Activated naive CD4-positive, alpha-beta T cell treated with anti-CD3 and anti-CD28 coated beads for 36 hours (primary cell): ENCODE measurements at regions not wholly inside any gene's neighbourhood (a gene's known extent, or its start where the extent isn't known, plus 50 kb on each side); places are given as distances from the start of the nearest gene placed in this dataset.

ENCODE experiments used
- CTCF ChIA-PET: fragments of 350-600 bp; sonication (Branson Sonifier 250); formaldehyde crosslinking; loops from one replicate; lab custom pipeline; 2021; ENCODE audit warnings: antibody characterized with exemption; lab: Charles Lee
- DNase-seq: peaks from one replicate; pipeline ENCODE4 v3.0.0-alpha.2; 2020
- H3K27ac Mint-ChIP-seq: one replicate; pipeline ENCODE4 v1.8.0; 2021; ENCODE audit warnings: mild to moderate bottlenecking, mixed read lengths
- H3K27me3 Mint-ChIP-seq: one replicate; pipeline ENCODE4 v1.8.0; 2021; ENCODE audit warnings: low read depth, mixed read lengths
- H3K36me3 Mint-ChIP-seq: one replicate; pipeline ENCODE4 v1.8.0; 2021; ENCODE audit warnings: low read depth, mixed read lengths
- H3K4me1 Mint-ChIP-seq: one replicate; pipeline ENCODE4 v1.8.0; 2021; ENCODE audit warnings: low read depth, mixed read lengths
- H3K4me3 Mint-ChIP-seq: one replicate; pipeline ENCODE4 v1.8.0; 2021; ENCODE audit warnings: mild to moderate bottlenecking, moderate library complexity, mixed read lengths
- H3K9me3 Mint-ChIP-seq: one replicate; pipeline ENCODE4 v1.8.0; 2021; ENCODE audit warnings: mixed read lengths
- intact Hi-C: fragments of 100-400 bp; cut with micrococcal nuclease; formaldehyde crosslinking; loops from one replicate; pipeline ENCODE4 v1.15.1; 2023

GRCh38 chr14:65794674-65795279 is 382.2 kb downstream of the FUT8 start:
- no peak overlapping the region for H3K27ac Mint-ChIP-seq
- no peaks in the 10 kb centered on the region for H3K9me3 Mint-ChIP-seq
- no peaks in the 10 kb centered on the region for H3K27me3 Mint-ChIP-seq
- no peak overlapping the region for H3K4me3 Mint-ChIP-seq
- CTCF ChIA-PET: no interaction called here
- H3K36me3 Mint-ChIP-seq: no peaks in the 10 kb centered on the region
- intact Hi-C loops: no loop called here
- H3K4me1 Mint-ChIP-seq: no peaks in the 10 kb centered on the region
- no peak for DNase-seq

- Mint-ChIP-seq H3K4me3 (no peak overlapping the region), H3K9me3 (no peaks in the 10 kb centered on the region), H3K4me1 (no peaks in the 10 kb centered on the region), H3K27ac (no peak overlapping the region), H3K27me3 (no peaks in the 10 kb centered on the region), H3K36me3 (no peaks in the 10 kb centered on the region)
- intact Hi-C loops: no loop called here
- DNase-seq: no peak
- CTCF ChIA-PET: no interaction called here
These were observed 385.7 kb downstream of the FUT8 start for GRCh38 chr14:65798216-65798615.

- H3K27me3 Mint-ChIP-seq: no peaks in the 10 kb centered on the region
- DNase-seq: no peak
- intact Hi-C loops: no loop called here
- H3K9me3 Mint-ChIP-seq: no peaks in the 10 kb centered on the region
- peaks cover 4% of the 10 kb centered on the region for H3K4me1 Mint-ChIP-seq
- H3K27ac Mint-ChIP-seq: no peak overlapping the region
- H3K4me3 Mint-ChIP-seq: no peak overlapping the region
- CTCF ChIA-PET: no interaction called here
- no peaks in the 10 kb centered on the region for H3K36me3 Mint-ChIP-seq
These were observed 388.2 kb downstream of the FUT8 start for GRCh38 chr14:65800694-65801093.

- no peak for DNase-seq
- Mint-ChIP-seq H3K27me3 (no peaks in the 10 kb centered on the region), H3K27ac (no peak overlapping the region), H3K36me3 (no peaks in the 10 kb centered on the region), H3K9me3 (no peaks in the 10 kb centered on the region), H3K4me3 (no peak overlapping the region), H3K4me1 (peaks cover 4% of the 10 kb centered on the region)
- CTCF ChIA-PET: no interaction called here
- intact Hi-C loops: no loop called here
These were observed 389.7 kb downstream of the FUT8 start for GRCh38 chr14:65802196-65802595.

- no peak overlapping the region for H3K4me3 Mint-ChIP-seq
- H3K27ac Mint-ChIP-seq: no peak overlapping the region
- no peaks in the 10 kb centered on the region for H3K27me3 Mint-ChIP-seq
- DNase-seq: no peak
- CTCF ChIA-PET: interaction anchor here (1.2 kb wide), 1 partner anchor 389 kb away, joined by 4 read pairs; no protein-coding TSS in a partner anchor
- intact Hi-C loops: no loop called here
- H3K4me1 Mint-ChIP-seq: peaks cover 4% of the 10 kb centered on the region
- no peaks in the 10 kb centered on the region for H3K9me3 Mint-ChIP-seq
- no peaks in the 10 kb centered on the region for H3K36me3 Mint-ChIP-seq
These were observed 391.4 kb downstream of the FUT8 start for GRCh38 chr14:65803885-65804284.

- CTCF ChIA-PET: interaction anchor here (1.0 to 1.2 kb wide), 2 partner anchors 20 to 389 kb away, joined by 4 to 5 read pairs; no protein-coding TSS in a partner anchor
- intact Hi-C loops: loop anchor here (1.0 kb wide), 2 partner anchors 43 to 99 kb away; no protein-coding TSS in a partner anchor
- H3K4me1 Mint-ChIP-seq: peaks cover 4% of the 10 kb centered on the region
- no peaks in the 10 kb centered on the region for H3K9me3 Mint-ChIP-seq
- no peak for DNase-seq
- no peaks in the 10 kb centered on the region for H3K36me3 Mint-ChIP-seq
- H3K27ac Mint-ChIP-seq: no peak overlapping the region
- no peaks in the 10 kb centered on the region for H3K27me3 Mint-ChIP-seq
- no peak overlapping the region for H3K4me3 Mint-ChIP-seq
These were observed 392.0 kb downstream of the FUT8 start for GRCh38 chr14:65804439-65805112.

- Mint-ChIP-seq H3K27ac (no peak overlapping the region), H3K27me3 (no peaks in the 10 kb centered on the region), H3K4me1 (peaks cover 4% of the 10 kb centered on the region), H3K36me3 (no peaks in the 10 kb centered on the region), H3K9me3 (no peaks in the 10 kb centered on the region), H3K4me3 (no peak overlapping the region)
- CTCF ChIA-PET: interaction anchor here (1.0 kb wide), 1 partner anchor 19 kb away, joined by 5 read pairs; no protein-coding TSS in a partner anchor
- DNase-seq: no peak
- intact Hi-C loops: loop anchor here (1.0 kb wide), 2 partner anchors 42 to 100 kb away; no protein-coding TSS in a partner anchor
These were observed 392.6 kb downstream of the FUT8 start for GRCh38 chr14:65805113-65805473.

GRCh38 chr14:65808390-65808789 is 395.9 kb downstream of the FUT8 start:
- DNase-seq: no peak
- Mint-ChIP-seq H3K4me1 (peaks cover 4% of the 10 kb centered on the region), H3K27me3 (no peaks in the 10 kb centered on the region), H3K4me3 (no peak overlapping the region), H3K27ac (no peak overlapping the region), H3K36me3 (no peaks in the 10 kb centered on the region), H3K9me3 (no peaks in the 10 kb centered on the region)
- intact Hi-C loops: no loop called here
- CTCF ChIA-PET: interaction anchor here (2.2 kb wide), 1 partner anchor 16 kb away, joined by 9 read pairs; no protein-coding TSS in a partner anchor

GRCh38 chr14:65810322-65810721 is 397.8 kb downstream of the FUT8 start:
- H3K27me3 Mint-ChIP-seq: no peaks in the 10 kb centered on the region
- no peak for DNase-seq
- intact Hi-C loops: no loop called here
- no peaks in the 10 kb centered on the region for H3K4me1 Mint-ChIP-seq
- H3K4me3 Mint-ChIP-seq: no peak overlapping the region
- no peak overlapping the region for H3K27ac Mint-ChIP-seq
- H3K9me3 Mint-ChIP-seq: no peaks in the 10 kb centered on the region
- no peaks in the 10 kb centered on the region for H3K36me3 Mint-ChIP-seq
- CTCF ChIA-PET: interaction anchor here (1.7 to 2.2 kb wide), 2 partner anchors 14 to 646 kb away, joined by 5 to 9 read pairs; no protein-coding TSS in a partner anchor

- Mint-ChIP-seq H3K27ac (no peak overlapping the region), H3K27me3 (no peaks in the 10 kb centered on the region), H3K36me3 (no peaks in the 10 kb centered on the region), H3K4me1 (no peaks in the 10 kb centered on the region), H3K9me3 (no peaks in the 10 kb centered on the region), H3K4me3 (no peak overlapping the region)
- DNase-seq: no peak
- intact Hi-C loops: loop anchor here (2.0 kb wide), 1 partner anchor 145 kb away; no protein-coding TSS in a partner anchor
- CTCF ChIA-PET: interaction anchor here (3.8 kb wide), 1 partner anchor 11 kb away, joined by 12 read pairs; no protein-coding TSS in a partner anchor
These were observed 401.3 kb downstream of the FUT8 start for GRCh38 chr14:65813760-65814384.

- CTCF ChIA-PET: interaction anchor here (0.7 to 3.8 kb wide), 6 partner anchors 8 to 967 kb away, joined by 3 to 12 read pairs (median 4); no protein-coding TSS in a partner anchor
- Mint-ChIP-seq H3K27ac (no peak overlapping the region), H3K27me3 (no peaks in the 10 kb centered on the region), H3K36me3 (no peaks in the 10 kb centered on the region), H3K9me3 (no peaks in the 10 kb centered on the region), H3K4me1 (no peaks in the 10 kb centered on the region), H3K4me3 (no peak overlapping the region)
- intact Hi-C loops: loop anchor here (2.0 kb wide), 1 partner anchor 144 kb away; no protein-coding TSS in a partner anchor
- no peak for DNase-seq
These were observed 402.6 kb downstream of the FUT8 start for GRCh38 chr14:65815127-65815526.

- no peak overlapping the region for H3K27ac Mint-ChIP-seq
- intact Hi-C loops: no loop called here
- H3K27me3 Mint-ChIP-seq: no peaks in the 10 kb centered on the region
- no peak for DNase-seq
- no peaks in the 10 kb centered on the region for H3K9me3 Mint-ChIP-seq
- H3K4me1 Mint-ChIP-seq: no peaks in the 10 kb centered on the region
- H3K4me3 Mint-ChIP-seq: no peak overlapping the region
- CTCF ChIA-PET: interaction anchor here (3.8 kb wide), 1 partner anchor 8 kb away, joined by 12 read pairs; no protein-coding TSS in a partner anchor
- no peaks in the 10 kb centered on the region for H3K36me3 Mint-ChIP-seq
These were observed 404.5 kb downstream of the FUT8 start for GRCh38 chr14:65817011-65817410.
